ENCODE measurements at regions not wholly inside any gene's neighbourhood (a gene's known extent, or its start where the extent isn't known, plus 50 kb on each side); places are given as distances from the start of the nearest gene placed in this dataset.

- no peak for DNase-seq (ENCODE audit: low read depth in 2 of 3, low spot score in 2 of 3)
Measured at GRCh38 chr13:29959603-29960002, 109.2 kb upstream of the UBL3 start.

GRCh38 chr13:29959086-29959485, 108.7 kb upstream of the UBL3 start:
- no peak for DNase-seq (ENCODE audit: low read depth in 2 of 3, low spot score in 2 of 3)

GRCh38 chr13:29958476-29958875, 108.1 kb upstream of the UBL3 start:
- DNase-seq (ENCODE audit: low read depth in 2 of 3, low spot score in 2 of 3), result no peak

- DNase-seq (ENCODE audit: low read depth in 2 of 3, low spot score in 2 of 3), result no peak
Measured at GRCh38 chr13:29957320-29957719, 106.9 kb upstream of the UBL3 start.

GRCh38 chr13:29956853-29957252, 106.4 kb upstream of the UBL3 start:
- DNase-seq (ENCODE audit: low read depth in 2 of 3, low spot score in 2 of 3), result peak in 1 of 3 donors; percentile 31

- no peak for DNase-seq (ENCODE audit: low read depth in 2 of 3, low spot score in 2 of 3)
Measured at GRCh38 chr13:29955137-29955650, 104.8 kb upstream of the UBL3 start.

- DNase-seq (ENCODE audit: low read depth in 2 of 3, low spot score in 2 of 3), result no peak
Measured at GRCh38 chr13:29954082-29955028, 103.9 kb upstream of the UBL3 start.

GRCh38 chr13:29953542-29953941, 103.1 kb upstream of the UBL3 start:
- no peak for DNase-seq (ENCODE audit: low read depth in 2 of 3, low spot score in 2 of 3)

- DNase-seq (ENCODE audit: low read depth in 2 of 3, low spot score in 2 of 3), result no peak
Measured at GRCh38 chr13:29952245-29952644, 101.8 kb upstream of the UBL3 start.

GRCh38 chr13:29948791-29949190, 98.4 kb upstream of the UBL3 start:
- no peak for DNase-seq (ENCODE audit: low read depth in 2 of 3, low spot score in 2 of 3)

GRCh38 chr13:29948244-29948643, 97.8 kb upstream of the UBL3 start:
- DNase-seq (ENCODE audit: low read depth in 2 of 3, low spot score in 2 of 3), result no peak

- no peak for DNase-seq (ENCODE audit: low read depth in 2 of 3, low spot score in 2 of 3)
Measured at GRCh38 chr13:29947839-29948238, 97.4 kb upstream of the UBL3 start.

GRCh38 chr13:29946093-29946492, 95.7 kb upstream of the UBL3 start:
- DNase-seq (ENCODE audit: low read depth in 2 of 3, low spot score in 2 of 3), result no peak

GRCh38 chr13:29943686-29944085, 93.3 kb upstream of the UBL3 start:
- DNase-seq (ENCODE audit: low read depth in 2 of 3, low spot score in 2 of 3), result no peak

GRCh38 chr13:29943273-29943672, 92.9 kb upstream of the UBL3 start:
- no peak for DNase-seq (ENCODE audit: low read depth in 2 of 3, low spot score in 2 of 3)

- DNase-seq (ENCODE audit: low read depth in 2 of 3, low spot score in 2 of 3), result no peak
Measured at GRCh38 chr13:29940715-29941114, 90.3 kb upstream of the UBL3 start.

- no peak for DNase-seq (ENCODE audit: low read depth in 2 of 3, low spot score in 2 of 3)
Measured at GRCh38 chr13:29939158-29939557, 88.7 kb upstream of the UBL3 start.

GRCh38 chr13:29937841-29938240, 87.4 kb upstream of the UBL3 start:
- DNase-seq (ENCODE audit: low read depth in 2 of 3, low spot score in 2 of 3), result no peak

- no peak for DNase-seq (ENCODE audit: low read depth in 2 of 3, low spot score in 2 of 3)
Measured at GRCh38 chr13:29937379-29937778, 87.0 kb upstream of the UBL3 start.

- DNase-seq (ENCODE audit: low read depth in 2 of 3, low spot score in 2 of 3), result no peak
Measured at GRCh38 chr13:29936956-29937355, 86.5 kb upstream of the UBL3 start.

- no peak for DNase-seq (ENCODE audit: low read depth in 2 of 3, low spot score in 2 of 3)
Measured at GRCh38 chr13:29936051-29936813, 85.8 kb upstream of the UBL3 start.

All from hematopoietic multipotent progenitor cell (in vitro differentiated cells).